ENCODE measurements at regions not wholly inside any gene's neighbourhood (a gene's known extent, or its start where the extent isn't known, plus 50 kb on each side); places are given as distances from the start of the nearest gene placed in this dataset.

- H3K4me1 Mint-ChIP-seq (ENCODE audit: low read depth, unreplicated experiment) = peaks cover 9% of the 10 kb centered on the region
- H3K9me3 Mint-ChIP-seq (ENCODE audit: unreplicated experiment) = no peaks in the 10 kb centered on the region
- H3K36me3 Mint-ChIP-seq (ENCODE audit: unreplicated experiment) = no peaks in the 10 kb centered on the region
- no peaks in the 10 kb centered on the region for H3K27me3 Mint-ChIP-seq (ENCODE audit: unreplicated experiment)
- no peak overlapping the region for H3K27ac Mint-ChIP-seq (ENCODE audit: unreplicated experiment)
- no peak for DNase-seq
- no peak overlapping the region for H3K4me3 Mint-ChIP-seq (ENCODE audit: unreplicated experiment)
- TF ChIP-seq, protein P1, sequence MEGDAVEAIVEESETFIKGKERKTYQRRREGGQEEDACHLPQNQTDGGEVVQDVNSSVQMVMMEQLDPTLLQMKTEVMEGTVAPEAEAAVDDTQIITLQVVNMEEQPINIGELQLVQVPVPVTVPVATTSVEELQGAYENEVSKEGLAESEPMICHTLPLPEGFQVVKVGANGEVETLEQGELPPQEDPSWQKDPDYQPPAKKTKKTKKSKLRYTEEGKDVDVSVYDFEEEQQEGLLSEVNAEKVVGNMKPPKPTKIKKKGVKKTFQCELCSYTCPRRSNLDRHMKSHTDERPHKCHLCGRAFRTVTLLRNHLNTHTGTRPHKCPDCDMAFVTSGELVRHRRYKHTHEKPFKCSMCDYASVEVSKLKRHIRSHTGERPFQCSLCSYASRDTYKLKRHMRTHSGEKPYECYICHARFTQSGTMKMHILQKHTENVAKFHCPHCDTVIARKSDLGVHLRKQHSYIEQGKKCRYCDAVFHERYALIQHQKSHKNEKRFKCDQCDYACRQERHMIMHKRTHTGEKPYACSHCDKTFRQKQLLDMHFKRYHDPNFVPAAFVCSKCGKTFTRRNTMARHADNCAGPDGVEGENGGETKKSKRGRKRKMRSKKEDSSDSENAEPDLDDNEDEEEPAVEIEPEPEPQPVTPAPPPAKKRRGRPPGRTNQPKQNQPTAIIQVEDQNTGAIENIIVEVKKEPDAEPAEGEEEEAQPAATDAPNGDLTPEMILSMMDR (IDR thresholded peaks at IDR 0.05; ENCODE audit: partially characterized antibody, unreplicated experiment) = no peak
These were observed 455.5 kb downstream of the NUF2 start for GRCh38 chr1:163777205-163777604.

DNA sequence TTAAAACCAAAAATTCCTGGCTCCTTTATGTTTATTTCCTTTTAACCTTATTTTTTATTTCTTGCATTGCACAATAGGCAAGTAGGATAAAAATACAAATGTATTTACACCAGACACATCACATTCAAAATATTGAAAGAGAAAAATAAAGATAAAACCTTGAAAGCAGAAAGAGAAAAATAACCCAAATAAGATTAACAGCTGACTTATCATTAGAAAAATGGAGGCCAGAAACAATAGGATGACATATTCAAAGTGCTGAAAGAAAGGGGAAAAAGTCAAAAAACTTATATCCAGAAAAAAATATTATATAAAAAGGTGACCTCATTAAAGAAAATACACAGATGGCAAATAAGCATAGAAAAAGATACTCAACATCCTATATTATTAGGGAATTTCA, 459.4 kb downstream of the NUF2 start:
- Mint-ChIP-seq H3K36me3 (ENCODE audit: unreplicated experiment) (no peaks in the 10 kb centered on the region), H3K4me3 (ENCODE audit: unreplicated experiment) (no peak overlapping the region), H3K27ac (ENCODE audit: unreplicated experiment) (no peak overlapping the region), H3K9me3 (ENCODE audit: unreplicated experiment) (no peaks in the 10 kb centered on the region), H3K4me1 (ENCODE audit: low read depth, unreplicated experiment) (no peaks in the 10 kb centered on the region), H3K27me3 (ENCODE audit: unreplicated experiment) (no peaks in the 10 kb centered on the region)
- TF ChIP-seq, protein P1 (IDR thresholded peaks at IDR 0.05; ENCODE audit: partially characterized antibody, unreplicated experiment) = no peak
- DNase-seq = no peak

DNA sequence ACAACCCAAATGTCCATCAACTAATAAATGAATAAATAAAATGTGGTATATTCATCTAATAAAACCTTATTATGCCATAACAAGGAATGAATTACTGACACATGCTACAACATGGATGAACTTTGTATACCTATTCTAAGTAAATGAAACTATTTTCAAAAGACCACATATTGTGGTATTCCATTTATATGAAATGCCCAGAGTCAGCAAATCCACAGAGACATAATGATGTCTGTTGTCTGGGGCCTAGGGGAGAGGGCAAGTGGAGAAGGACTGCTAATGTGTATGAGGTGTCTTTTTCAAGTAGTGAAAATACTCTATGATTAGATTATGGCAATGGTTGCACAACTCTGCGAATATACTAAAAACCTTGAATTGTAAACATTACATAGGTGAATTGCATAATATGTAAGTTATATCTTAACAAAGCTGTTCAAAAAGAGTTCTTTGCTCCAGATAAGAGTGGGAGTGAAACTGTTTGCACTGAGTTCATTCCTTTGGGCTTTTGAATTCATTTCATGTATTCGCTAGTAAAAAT, 464.2 kb downstream of the NUF2 start:
- Mint-ChIP-seq H3K4me1 (ENCODE audit: low read depth, unreplicated experiment) (peaks cover 2% of the 10 kb centered on the region), H3K4me3 (ENCODE audit: unreplicated experiment) (no peak overlapping the region), H3K9me3 (ENCODE audit: unreplicated experiment) (no peaks in the 10 kb centered on the region), H3K27ac (ENCODE audit: unreplicated experiment) (no peak overlapping the region), H3K36me3 (ENCODE audit: unreplicated experiment) (no peaks in the 10 kb centered on the region), H3K27me3 (ENCODE audit: unreplicated experiment) (no peaks in the 10 kb centered on the region)
- TF ChIP-seq, protein P1 (IDR thresholded peaks at IDR 0.05; ENCODE audit: partially characterized antibody, unreplicated experiment) = no peak
- no peak for DNase-seq

GRCh38 chr1:163789911-163790310, 468.2 kb downstream of the NUF2 start:
- no peak overlapping the region for H3K4me3 Mint-ChIP-seq (ENCODE audit: unreplicated experiment)
- TF ChIP-seq, protein P1 (IDR thresholded peaks at IDR 0.05; ENCODE audit: partially characterized antibody, unreplicated experiment) = no peak
- no peak overlapping the region for H3K27ac Mint-ChIP-seq (ENCODE audit: unreplicated experiment)
- H3K4me1 Mint-ChIP-seq (ENCODE audit: low read depth, unreplicated experiment) = peaks cover 6% of the 10 kb centered on the region
- H3K27me3 Mint-ChIP-seq (ENCODE audit: unreplicated experiment) = no peaks in the 10 kb centered on the region
- peak; percentile 26 for DNase-seq
- no peaks in the 10 kb centered on the region for H3K9me3 Mint-ChIP-seq (ENCODE audit: unreplicated experiment)
- no peaks in the 10 kb centered on the region for H3K36me3 Mint-ChIP-seq (ENCODE audit: unreplicated experiment)

DNA sequence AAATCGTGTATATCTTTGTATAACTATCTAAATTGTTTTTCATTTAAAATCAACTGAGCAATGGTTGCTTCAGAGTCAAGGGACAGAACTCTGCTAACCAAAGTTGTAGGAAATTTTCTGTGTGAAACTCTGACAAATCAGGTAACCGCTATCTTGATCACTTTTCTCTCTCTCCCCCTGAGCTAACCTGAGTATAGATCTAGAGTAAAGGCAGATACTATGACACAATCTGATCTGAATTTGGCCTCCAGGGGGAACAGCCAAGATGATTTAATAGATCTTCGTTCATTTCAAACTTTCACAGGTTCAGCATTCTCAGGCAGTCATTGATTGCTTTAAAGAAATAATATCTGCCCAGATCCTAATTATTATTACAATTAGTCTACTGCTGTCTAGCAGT, 472.8 kb downstream of the NUF2 start:
- TF ChIP-seq, protein P1 (IDR thresholded peaks at IDR 0.05; ENCODE audit: partially characterized antibody, unreplicated experiment) = no peak

More for the DNA sequence above, 472.8 kb downstream of the NUF2 start:
- no peaks in the 10 kb centered on the region for H3K27me3 Mint-ChIP-seq (ENCODE audit: unreplicated experiment)
- no peak overlapping the region for H3K4me3 Mint-ChIP-seq (ENCODE audit: unreplicated experiment)
- H3K4me1 Mint-ChIP-seq (ENCODE audit: low read depth, unreplicated experiment) = peaks cover 6% of the 10 kb centered on the region
- H3K9me3 Mint-ChIP-seq (ENCODE audit: unreplicated experiment) = no peaks in the 10 kb centered on the region
- no peak overlapping the region for H3K27ac Mint-ChIP-seq (ENCODE audit: unreplicated experiment)
- H3K36me3 Mint-ChIP-seq (ENCODE audit: unreplicated experiment) = no peaks in the 10 kb centered on the region
- no peak for DNase-seq
